Transverse colon (tissue), 4 donors: ENCODE measurements at regions not wholly inside any gene's neighbourhood (a gene's known extent, or its start where the extent isn't known, plus 50 kb on each side); places are given as distances from the start of the nearest gene placed in this dataset.
"Not testable (repeated sequence)": the region's sequence is repeated elsewhere in the genome, so short reads cannot be mapped to it uniquely, and the experiment has no call there.

Source experiments
- DNase-seq: peaks from one replicate; pipeline ENCODE4 v3.0.0-alpha.2; 2019
- H3K27ac ChIP-seq, 4 donors: fragments of 200-600 bp; sonication (generic); 2 replicates each; pipeline ENCODE4 v1.5.1; 2016 to 2018; ENCODE audit warnings: inconsistent platforms in 4 of 4
- H3K27me3 ChIP-seq: fragments of 200-600 bp; sonication (generic); 2 replicates; pipeline ENCODE4 v1.5.1; 2017; ENCODE audit warnings: inconsistent platforms
- H3K36me3 ChIP-seq, 4 donors: fragments of 200-600 bp; sonication (generic); 2 replicates each; pipeline ENCODE4 v1.5.1; 2017 to 2019; ENCODE audit warnings: inconsistent platforms in 4 of 4
- H3K4me1 ChIP-seq, 4 donors: fragments of 200-600 bp; sonication (generic); 2 replicates each; pipeline ENCODE4 v1.5.1; 2017 to 2020; ENCODE audit warnings: inconsistent platforms in 4 of 4
- H3K4me3 ChIP-seq, 4 donors: fragments of 200-600 bp; sonication (generic); 1 replicate in 1 of 4; 2 replicates in 3 of 4; pipeline versions ENCODE4 v1.5.1 to v1.6.1; 2017 to 2019; ENCODE audit warnings: inconsistent platforms in 4 of 4
- H3K9me3 ChIP-seq, 2 donors: fragments of 200-600 bp; sonication (generic); 2 replicates each; pipeline ENCODE4 v1.5.1; 2017 to 2019; ENCODE audit warnings: inconsistent platforms in 2 of 2
- EP300 ChIP-seq: sonication (generic); formaldehyde crosslinking; IDR thresholded peaks from one replicate; pipeline ENCODE4 v1.6.1; 2017; ENCODE audit warnings: antibody characterized with exemption, low read depth
- POLR2A ChIP-seq: fragments of 450-650 bp; IDR thresholded peaks from one replicate; pipeline ENCODE4 v1.6.1; 2016; ENCODE audit warnings: antibody characterized with exemption, mild to moderate bottlenecking, moderate library complexity
- POLR2AphosphoS5 ChIP-seq, 3 donors: sonication (generic); formaldehyde crosslinking; IDR thresholded peaks; one replicate each; pipeline ENCODE4 v1.6.1; 2016; ENCODE audit warnings: antibody characterized with exemption in 3 of 3
- WGBS, 2 donors: methylation state at CpG; one replicate each; pipeline ENCODE4 v1.1.5; 2018; ENCODE audit warnings: low coverage in 1 of 2; 5-methylcytosine and 5-hydroxymethylcytosine counted together
- in situ Hi-C, 4 donors: fragments of 200-750 bp; cut with MboI; loops; one replicate each; pipeline versions ENCODE4 v1.15.0 to v1.15.1; 2017; ENCODE audit warnings: low sequenced_read_pairs in 3 of 4, low pct_ligation_motif_present in 1 of 4, low pct_unique_long_range_greater_than_20kb in 1 of 4
- intact Hi-C: fragments of 100-400 bp; cut with DNase I; formaldehyde crosslinking; loops from one replicate; pipeline ENCODE4 v1.15.1; 2023; ENCODE audit warnings: low total_unique reads
- TF ChIP-seq, protein P1 (sequence below), 5 experiments: fragments of 200-600 bp in 3 of 5; fragments of 450-650 bp in 2 of 5; sonication (generic) in 3 of 5; IDR thresholded peaks; 1 replicate in 2 of 5; 2 replicates in 3 of 5; pipeline ENCODE4 v1.5.1; 2016 to 2017; ENCODE audit warnings: antibody characterized with exemption in 5 of 5, inconsistent platforms in 3 of 5, mild to moderate bottlenecking in 2 of 5, moderate library complexity in 1 of 5

DNA sequence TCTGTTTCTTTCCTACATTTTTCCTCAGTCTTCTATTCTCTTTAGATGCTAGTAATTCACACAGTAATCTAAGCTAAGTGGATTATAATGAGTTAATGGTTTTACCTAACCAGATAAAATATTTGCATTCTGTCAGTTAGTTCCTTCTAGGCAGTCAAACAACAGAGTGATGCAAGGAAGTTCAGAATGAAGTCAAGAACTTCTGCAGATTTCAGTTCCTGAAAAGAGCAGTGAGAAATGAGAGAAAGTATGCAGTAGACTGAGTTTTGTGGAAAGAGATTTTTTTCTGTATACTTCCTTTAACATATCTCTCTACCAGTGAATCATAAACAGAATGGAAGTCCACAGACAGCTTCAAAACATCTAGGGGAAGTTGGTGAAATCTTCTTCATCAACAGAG, 774.0 kb upstream of the POU3F4 start:
- in situ Hi-C loops, result no loop called here
- Histone ChIP-seq H3K9me3 (no peaks in the 10 kb centered on the region), H3K4me3 (no peak overlapping the region), H3K27ac (no peak overlapping the region), H3K4me1 (no peaks in the 10 kb centered on the region), H3K36me3 (no peaks in the 10 kb centered on the region), H3K27me3 (no peaks in the 10 kb centered on the region)
- DNase-seq, result no peak
- intact Hi-C loops, result no loop called here
- TF ChIP-seq EP300 (no peak), POLR2AphosphoS5 (IDR thresholded peaks at IDR 0.05) (no peak), POLR2A (no peak)
- TF ChIP-seq, protein P1, sequence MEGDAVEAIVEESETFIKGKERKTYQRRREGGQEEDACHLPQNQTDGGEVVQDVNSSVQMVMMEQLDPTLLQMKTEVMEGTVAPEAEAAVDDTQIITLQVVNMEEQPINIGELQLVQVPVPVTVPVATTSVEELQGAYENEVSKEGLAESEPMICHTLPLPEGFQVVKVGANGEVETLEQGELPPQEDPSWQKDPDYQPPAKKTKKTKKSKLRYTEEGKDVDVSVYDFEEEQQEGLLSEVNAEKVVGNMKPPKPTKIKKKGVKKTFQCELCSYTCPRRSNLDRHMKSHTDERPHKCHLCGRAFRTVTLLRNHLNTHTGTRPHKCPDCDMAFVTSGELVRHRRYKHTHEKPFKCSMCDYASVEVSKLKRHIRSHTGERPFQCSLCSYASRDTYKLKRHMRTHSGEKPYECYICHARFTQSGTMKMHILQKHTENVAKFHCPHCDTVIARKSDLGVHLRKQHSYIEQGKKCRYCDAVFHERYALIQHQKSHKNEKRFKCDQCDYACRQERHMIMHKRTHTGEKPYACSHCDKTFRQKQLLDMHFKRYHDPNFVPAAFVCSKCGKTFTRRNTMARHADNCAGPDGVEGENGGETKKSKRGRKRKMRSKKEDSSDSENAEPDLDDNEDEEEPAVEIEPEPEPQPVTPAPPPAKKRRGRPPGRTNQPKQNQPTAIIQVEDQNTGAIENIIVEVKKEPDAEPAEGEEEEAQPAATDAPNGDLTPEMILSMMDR (IDR thresholded peaks at IDR 0.05), result no peak

- DNase-seq, in situ Hi-C loops, H3K27ac ChIP-seq, H3K4me3 ChIP-seq, H3K9me3 ChIP-seq, H3K4me1 ChIP-seq, intact Hi-C loops, H3K36me3 ChIP-seq, H3K27me3 ChIP-seq: not testable (repeated sequence)
- WGBS, 2 donors, result 92% methylated on average over 20 of the region's 20 CpGs; no CpG with 5 or more reads in 1 of the 2 donors
Observed at GRCh38 chrX:82738313-82738712, 769.8 kb upstream of the POU3F4 start.

- Histone ChIP-seq H3K4me3 (no peak overlapping the region), H3K27ac (no peak overlapping the region), H3K9me3 (no peaks in the 10 kb centered on the region), H3K36me3 (no peaks in the 10 kb centered on the region), H3K27me3 (no peaks in the 10 kb centered on the region), H3K4me1 (no peaks in the 10 kb centered on the region)
- intact Hi-C loops, result no loop called here
- in situ Hi-C loops, result no loop called here
- WGBS, 2 donors, result 67 to 76% methylated on average over 1 to 3 of the region's 3 CpGs
- TF ChIP-seq EP300 (no peak), POLR2A (no peak), POLR2AphosphoS5 (IDR thresholded peaks at IDR 0.05) (no peak)
- TF ChIP-seq, protein P1 (IDR thresholded peaks at IDR 0.05), result no peak
- DNase-seq, result no peak
Observed at GRCh38 chrX:82742351-82742750, 765.7 kb upstream of the POU3F4 start.

GRCh38 chrX:82745725-82746124, 762.4 kb upstream of the POU3F4 start:
- H3K36me3 ChIP-seq, intact Hi-C loops, H3K9me3 ChIP-seq, H3K4me3 ChIP-seq, H3K27ac ChIP-seq, H3K4me1 ChIP-seq, H3K27me3 ChIP-seq, in situ Hi-C loops: not testable (repeated sequence)
- WGBS, 2 donors, result 58% methylated on average over 5 of the region's 5 CpGs; no CpG with 5 or more reads in 1 of the 2 donors
- peak; percentile 23 for DNase-seq

GRCh38 chrX:82748906-82749505, 759.1 kb upstream of the POU3F4 start:
- H3K9me3 ChIP-seq, result no peaks in the 10 kb centered on the region
- H3K4me1 ChIP-seq, result no peaks in the 10 kb centered on the region
- TF ChIP-seq POLR2A, result no peak
- TF ChIP-seq, protein P1 (IDR thresholded peaks at IDR 0.05), result no peak
- no peak for TF ChIP-seq POLR2AphosphoS5 (IDR thresholded peaks at IDR 0.05)
- no peak for TF ChIP-seq EP300
- H3K27ac ChIP-seq, result no peak overlapping the region
- H3K4me3 ChIP-seq, result no peak overlapping the region
- H3K27me3 ChIP-seq, result no peaks in the 10 kb centered on the region
- no peak for DNase-seq
- 0 to 65% methylated on average over 1 to 2 of the region's 2 CpGs for WGBS, 2 donors
- no peaks in the 10 kb centered on the region for H3K36me3 ChIP-seq
- intact Hi-C loops, result no loop called here
- in situ Hi-C loops, result no loop called here
